ENCODE measurements at regions not wholly inside any gene's neighbourhood (a gene's known extent, or its start where the extent isn't known, plus 50 kb on each side); places are given as distances from the start of the nearest gene placed in this dataset.
"Not testable (repeated sequence)": the region's sequence is repeated elsewhere in the genome, so short reads cannot be mapped to it uniquely, and the experiment has no call there.

GRCh38 chr4:95779447-95779846, 60.4 kb upstream of the PDHA2 start:
- DNase-seq: no peak

DNA sequence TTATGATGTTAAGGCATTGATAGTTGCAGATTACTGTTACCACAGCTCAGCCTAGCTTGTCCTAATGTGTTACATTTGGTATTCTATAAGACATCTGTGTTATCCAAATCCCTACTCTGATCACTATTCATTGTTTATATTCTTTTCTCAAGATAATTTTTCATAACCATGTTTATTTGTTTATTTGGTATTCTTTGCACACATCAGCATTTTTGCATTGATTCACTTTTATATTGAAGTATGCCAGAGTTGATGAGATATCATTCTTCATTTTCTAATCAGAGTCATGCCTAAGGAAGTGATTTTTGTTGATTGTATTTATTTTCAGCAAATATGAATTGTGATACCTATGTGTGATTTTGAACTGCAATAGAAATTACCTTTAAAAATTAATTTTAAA, 61.2 kb upstream of the PDHA2 start:
- no peak for DNase-seq

DNA sequence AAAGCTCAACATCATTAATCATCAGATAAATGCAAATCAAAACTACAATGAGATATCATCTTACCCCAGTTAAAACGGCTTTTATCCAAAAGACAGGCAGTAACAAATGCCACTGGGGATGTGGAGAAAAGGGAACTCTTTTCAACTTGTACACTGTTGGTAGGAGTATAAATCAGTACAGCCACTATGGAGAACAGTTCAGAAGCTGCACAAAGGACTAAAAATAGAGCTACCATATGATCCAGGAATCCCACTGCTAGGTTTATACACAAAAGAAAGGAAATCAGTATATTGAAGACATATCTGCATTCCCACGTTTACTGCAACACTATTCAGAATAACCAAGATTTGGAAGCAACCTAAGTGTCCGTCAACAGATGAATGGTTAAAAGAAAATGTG, 69.3 kb upstream of the PDHA2 start:
- not testable (repeated sequence) for DNase-seq

GRCh38 chr4:95764961-95765360, 74.9 kb upstream of the PDHA2 start:
- no peak for DNase-seq

GRCh38 chr4:95761871-95762270, 78.0 kb upstream of the PDHA2 start:
- DNase-seq: no peak

GRCh38 chr4:95761426-95761825, 78.5 kb upstream of the PDHA2 start:
- no peak for DNase-seq

- DNase-seq: not testable (repeated sequence)
Observed at GRCh38 chr4:95760646-95761045, 79.2 kb upstream of the PDHA2 start.

DNA sequence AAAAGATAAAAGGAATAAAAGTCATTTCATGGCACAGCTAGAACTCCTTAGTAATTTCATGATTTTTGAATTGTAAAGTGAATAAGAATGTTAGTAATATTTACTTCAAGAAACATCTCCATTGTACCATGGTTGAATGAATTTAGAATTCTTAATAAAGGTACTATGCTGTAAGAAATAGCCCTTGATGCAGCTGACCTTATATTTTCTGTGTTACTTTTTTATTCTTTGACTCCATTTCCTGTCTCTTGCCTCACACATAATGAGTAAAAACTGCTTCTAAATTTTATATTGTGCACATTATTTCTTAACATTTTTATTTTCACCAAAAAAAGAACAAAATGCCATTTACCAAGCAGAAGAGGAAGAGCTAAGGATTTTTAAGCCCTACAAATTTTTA, 81.9 kb upstream of the PDHA2 start:
- DNase-seq: no peak

- no peak for DNase-seq
Observed at GRCh38 chr4:95754667-95755066, 85.2 kb upstream of the PDHA2 start.

GRCh38 chr4:95749204-95749603, 90.7 kb upstream of the PDHA2 start:
- no peak for DNase-seq

DNA sequence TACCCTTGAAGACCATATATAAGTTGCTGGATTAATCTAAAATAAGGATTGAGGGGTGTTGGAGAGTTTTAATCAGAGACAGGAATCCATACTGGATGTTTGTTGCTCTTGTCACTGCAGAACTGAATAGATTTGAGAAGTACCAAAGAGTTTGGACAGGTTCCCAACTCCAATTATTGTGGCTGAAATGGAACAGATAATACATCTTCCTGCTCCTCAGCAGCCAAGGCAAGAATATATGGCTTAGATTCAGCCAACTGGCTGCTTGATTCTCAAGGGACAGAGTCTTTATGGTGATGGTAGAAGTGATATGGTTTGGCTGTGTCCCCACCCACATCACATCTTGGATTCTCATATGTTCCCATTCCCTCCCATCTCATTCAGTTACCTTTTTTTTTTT, 97.0 kb upstream of the PDHA2 start:
- DNase-seq: no peak

DNA sequence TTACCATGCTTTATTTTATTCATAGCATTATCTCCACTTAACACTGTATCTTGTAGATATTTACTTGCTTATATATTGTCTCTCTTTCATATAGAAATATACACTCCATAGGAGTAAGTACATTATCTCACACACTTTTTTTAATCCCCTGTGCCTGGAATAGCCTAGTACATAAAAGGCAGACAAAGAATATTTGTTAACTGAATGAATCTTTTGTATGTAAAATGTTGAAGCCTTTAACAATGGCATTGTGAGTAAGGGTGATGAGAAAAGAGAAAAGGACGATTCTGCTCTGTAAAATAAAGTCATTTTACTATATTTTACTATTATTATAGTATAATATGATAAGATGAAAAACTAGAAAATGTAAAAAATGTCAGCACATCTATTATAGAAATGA, 97.7 kb upstream of the PDHA2 start:
- DNase-seq: no peak

DNA sequence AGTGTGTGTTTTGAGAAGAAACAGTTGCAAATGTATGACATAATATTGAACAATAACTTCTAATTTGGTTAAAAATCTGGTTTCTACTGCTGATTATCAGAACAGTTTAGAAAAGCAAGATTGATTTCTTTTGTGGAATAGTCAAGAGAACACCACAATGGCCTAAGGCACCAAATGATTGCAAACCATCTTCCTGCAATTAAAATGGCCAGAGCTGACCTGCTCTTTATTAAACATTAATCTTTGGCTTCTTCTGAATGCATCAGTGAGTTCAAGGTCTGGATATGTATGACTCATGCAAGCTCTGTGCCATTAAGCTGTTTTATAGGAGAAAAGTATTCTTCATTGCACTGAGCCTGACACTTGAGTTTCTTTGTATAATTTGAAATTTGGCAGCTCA, 107.8 kb upstream of the PDHA2 start:
- no peak for DNase-seq

- DNase-seq: no peak
Observed at GRCh38 chr4:95729596-95729995, 110.3 kb upstream of the PDHA2 start.

DNA sequence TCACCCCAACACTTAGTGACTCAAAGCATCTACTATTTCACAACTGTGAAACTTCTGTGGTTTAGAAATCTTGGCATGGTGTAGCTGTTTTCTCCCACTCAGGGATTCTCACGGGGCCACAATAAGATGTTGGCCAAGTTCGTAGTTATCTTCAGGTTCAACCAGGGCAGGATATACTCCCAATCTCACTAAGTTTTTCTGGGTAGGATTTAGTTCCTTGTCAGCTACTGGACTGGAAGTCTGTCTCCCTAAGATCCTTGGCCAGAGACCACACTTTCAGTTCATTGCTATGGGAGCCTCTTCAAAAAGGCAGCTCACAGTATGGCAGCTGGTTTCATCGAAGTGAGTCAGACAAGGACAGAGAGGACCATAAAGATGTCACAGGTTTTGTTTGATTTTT, 111.7 kb upstream of the PDHA2 start:
- no peak for DNase-seq

DNA sequence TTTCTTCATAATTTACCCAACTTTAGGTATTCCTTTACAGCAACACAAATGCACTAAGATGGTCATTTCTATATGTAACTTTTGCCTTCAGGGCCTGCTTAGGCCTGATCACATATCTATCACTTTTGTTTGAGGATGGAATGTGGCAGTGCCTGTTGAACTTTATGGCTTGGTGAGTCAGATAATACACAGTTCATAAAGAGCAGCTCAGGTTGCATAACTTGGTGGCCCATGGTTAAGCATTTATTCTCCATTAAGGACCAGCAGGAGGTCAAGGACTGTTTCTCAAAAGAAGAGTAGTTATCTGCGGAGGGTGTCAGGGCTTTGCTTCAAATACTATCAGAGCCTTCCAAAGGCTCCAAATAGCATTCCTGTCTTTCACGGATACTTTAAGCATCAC, 124.1 kb upstream of the PDHA2 start:
- DNase-seq: no peak

DNA sequence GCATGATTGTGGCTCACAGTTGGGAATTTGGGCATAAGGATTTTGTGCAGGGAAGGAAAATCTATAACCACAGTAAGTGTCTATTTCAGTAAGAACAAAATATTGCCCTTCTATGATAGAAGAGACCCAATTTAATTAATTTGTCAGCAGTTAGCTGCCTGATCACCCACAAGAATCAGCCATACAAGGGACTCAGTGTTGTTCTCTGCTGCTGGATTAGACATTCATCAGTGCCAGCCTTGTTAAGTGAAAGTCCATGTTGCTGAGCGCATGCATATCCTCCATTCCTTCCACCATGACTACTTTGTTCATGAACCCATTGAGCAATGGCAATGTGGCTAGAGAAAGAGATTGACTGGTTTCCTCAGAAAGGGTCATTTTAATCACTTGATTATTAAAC, 125.3 kb upstream of the PDHA2 start:
- no peak for DNase-seq

DNA sequence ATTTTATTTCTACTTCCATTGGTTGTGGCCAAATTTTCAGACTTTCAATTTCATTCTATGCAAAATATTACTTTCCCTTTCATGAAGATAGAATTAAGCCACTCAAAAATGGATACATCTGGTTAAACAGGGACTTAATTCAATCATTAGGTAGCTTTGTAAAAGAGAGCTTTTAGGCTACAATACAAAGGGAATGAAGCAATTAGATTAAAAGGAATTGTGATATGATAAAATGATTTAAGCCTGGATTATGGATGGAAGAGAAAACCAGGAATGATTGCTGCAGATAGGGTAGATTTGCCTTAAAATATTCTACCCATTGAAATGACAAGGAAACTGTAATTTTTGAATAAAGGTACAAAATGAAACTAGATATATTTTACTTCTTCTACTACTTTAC, 134.6 kb upstream of the PDHA2 start:
- no peak for DNase-seq

GRCh38 chr4:95701500-95702170, 138.3 kb upstream of the PDHA2 start:
- no peak for DNase-seq

DNA sequence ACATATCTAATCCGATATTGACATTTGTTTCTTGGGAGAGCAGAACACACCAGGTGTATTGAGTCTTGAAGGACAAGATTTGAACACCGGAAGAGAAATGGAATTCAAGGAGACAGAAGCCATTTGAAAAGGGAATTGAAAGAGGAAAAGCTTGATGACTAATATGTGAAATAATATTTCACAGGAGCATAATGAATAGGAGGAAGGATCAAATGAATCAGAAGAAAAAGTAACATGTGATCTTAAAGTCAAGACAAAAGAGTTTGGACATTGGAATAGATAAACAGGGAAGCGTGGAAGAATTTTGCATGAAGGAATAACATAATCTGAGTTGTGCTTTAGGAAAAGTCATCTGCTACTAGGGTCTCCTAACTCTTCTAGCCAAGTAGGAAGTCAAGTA, 145.5 kb upstream of the PDHA2 start:
- DNase-seq: no peak

GRCh38 chr4:95693594-95693993, 144.8 kb upstream of the UNC5C start:
- DNase-seq: no peak

- no peak for DNase-seq
Observed at GRCh38 chr4:95676190-95676589, 127.4 kb upstream of the UNC5C start.

GRCh38 chr4:95675623-95676022, 126.8 kb upstream of the UNC5C start:
- no peak for DNase-seq

GRCh38 chr4:95674521-95674981, 125.8 kb upstream of the UNC5C start:
- DNase-seq: no peak

DNA sequence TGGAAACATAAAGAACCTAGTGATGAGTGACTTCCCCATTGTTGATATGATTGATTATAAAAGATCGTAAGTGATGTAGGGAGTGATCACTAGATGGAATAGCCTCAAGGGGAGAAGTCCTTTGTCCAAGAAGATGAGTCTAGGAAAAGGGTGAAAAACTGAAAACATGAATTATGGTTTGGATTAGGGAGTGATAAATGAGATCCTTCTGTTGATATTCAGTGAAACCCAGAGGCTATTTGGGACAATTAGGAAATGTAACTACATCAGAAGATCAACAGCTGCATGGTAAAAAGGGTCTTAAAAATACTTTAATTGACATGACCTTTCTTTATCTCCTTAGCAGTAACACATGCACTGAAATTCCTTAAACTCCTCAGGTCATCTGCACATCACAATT, 124.0 kb upstream of the UNC5C start:
- no peak for DNase-seq

DNA sequence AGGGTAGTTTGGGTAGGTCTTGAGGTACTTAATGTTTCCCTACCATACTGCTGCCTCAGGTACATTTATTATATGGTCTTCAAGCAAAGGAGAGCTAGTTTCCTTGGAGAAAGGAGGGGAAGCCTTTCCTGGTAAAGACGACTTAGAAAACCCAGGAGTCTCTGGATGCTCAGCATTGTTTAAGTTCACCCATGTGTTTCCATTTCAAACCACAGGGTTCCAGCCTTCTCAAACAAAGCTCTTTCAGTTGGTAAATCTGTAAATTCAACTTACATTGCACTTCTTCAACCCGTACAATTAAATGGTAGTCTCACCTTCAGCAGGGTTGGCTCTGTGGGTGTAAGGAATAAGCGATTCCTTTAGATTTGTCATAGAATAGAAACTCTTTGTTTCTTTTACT, 111.9 kb upstream of the UNC5C start:
- DNase-seq: no peak
